Endothelial cell of umbilical vein (primary cell): ENCODE measurements at regions not wholly inside any gene's neighbourhood (a gene's known extent, or its start where the extent isn't known, plus 50 kb on each side); places are given as distances from the start of the nearest gene placed in this dataset.

Experiments
- BruUV-seq: library from RNA; stranded (reverse); fragments of 400-500 nt; replicated peaks from 2 replicates; lab custom pipeline; 2021; lab: Mats Ljungman, UMichigan
- CTCF ChIA-PET: fragments of 300-600, 350-600 bp; sonication (Branson Sonifier 250); formaldehyde crosslinking; loops from one replicate; lab custom pipeline; 2021; ENCODE audit warnings: antibody characterized with exemption, inconsistent platforms; lab: Charles Lee
- POLR2A ChIA-PET: fragments of 300-600, 350-600 bp; sonication (Branson Sonifier 250); formaldehyde crosslinking; loops from one replicate; lab custom pipeline; 2021; ENCODE audit warnings: antibody characterized with exemption, inconsistent platforms; lab: Charles Lee
- DNase-seq: peaks from one replicate; pipeline ENCODE4 v3.0.0-alpha.2; 2011; ENCODE audit warnings: low read depth, low spot score
- FAIRE-seq: peaks from 2 replicates; lab custom pipeline; 2011; peaks lifted over from hg19 to GRCh38; lab: Jason Lieb, UNC
- H2AFZ ChIP-seq: 2 replicates; pipeline ENCODE4 v1.6.0; 2012; ENCODE audit warnings: low read depth, low read length, control low read depth, inconsistent platforms
- H3K27ac ChIP-seq: 2 replicates; pipeline ENCODE4 v1.5.1; 2011; ENCODE audit warnings: low read depth, mild to moderate bottlenecking, control low read depth, low read length, moderate library complexity; ENCODE audit not compliant: insufficient read depth
- H3K27me3 ChIP-seq, 2 experiments: 2 replicates each; pipeline versions ENCODE4 v1.6.0 to v1.6.1; 2011; ENCODE audit warnings: low read length in 2 of 2, mixed read lengths in 1 of 2; ENCODE audit not compliant: control insufficient read depth in 2 of 2, insufficient read depth in 2 of 2
- H3K36me3 ChIP-seq, 2 experiments: 2 replicates in 1 of 2; 3 replicates in 1 of 2; pipeline ENCODE4 v1.5.1; 2011; ENCODE audit warnings: low read length in 2 of 2, mild to moderate bottlenecking in 1 of 2, moderate library complexity in 1 of 2; ENCODE audit not compliant: control insufficient read depth in 2 of 2, insufficient read depth in 2 of 2; ENCODE audit errors: extremely low read depth in 1 of 2
- H3K4me1 ChIP-seq: 3 replicates; pipeline ENCODE4 v1.5.1; 2011; ENCODE audit warnings: mild to moderate bottlenecking, low read length; ENCODE audit not compliant: control insufficient read depth, insufficient read depth; ENCODE audit errors: extremely low read depth
- H3K4me2 ChIP-seq: 2 replicates; pipeline ENCODE4 v1.6.1; 2011; ENCODE audit warnings: low read length, control low read depth, mixed read lengths; ENCODE audit not compliant: insufficient read depth
- H3K4me3 ChIP-seq, 3 experiments: fragments of 200-600 bp in 1 of 3; sonication (generic), shearing (Covaris generic) in 1 of 3; replicated peaks in 1 of 3; 2 replicates each; pipeline ENCODE4 v1.5.1; 2011 to 2016; ENCODE audit warnings: control low read depth in 3 of 3, low read length in 3 of 3, mild to moderate bottlenecking in 2 of 3, inconsistent platforms in 1 of 3, low read depth in 1 of 3, moderate library complexity in 1 of 3; ENCODE audit not compliant: insufficient read depth in 1 of 3
- H3K79me2 ChIP-seq: 2 replicates; pipeline ENCODE4 v1.6.0; 2012; ENCODE audit warnings: low read length, inconsistent platforms; ENCODE audit not compliant: control insufficient read depth, insufficient read depth
- H3K9ac ChIP-seq: replicated peaks from 2 replicates; pipeline ENCODE3; 2011; ENCODE audit warnings: low read length, control low read depth; ENCODE audit not compliant: insufficient read depth; ENCODE audit errors: extremely low read depth
- H3K9me1 ChIP-seq: replicated peaks from 3 replicates; pipeline ENCODE4 v1.6.0; 2011; ENCODE audit warnings: mild to moderate bottlenecking, low read length; ENCODE audit not compliant: control insufficient read depth, insufficient read depth; ENCODE audit errors: extremely low read depth
- H3K9me3 ChIP-seq: replicated peaks from 2 replicates; pipeline ENCODE4 v1.5.1; 2012; ENCODE audit warnings: low read length, inconsistent platforms; ENCODE audit not compliant: control insufficient read depth, insufficient read depth
- H4K20me1 ChIP-seq: replicated peaks from 2 replicates; pipeline ENCODE3; 2011; ENCODE audit warnings: mild to moderate bottlenecking, low read length; ENCODE audit not compliant: control insufficient read depth, insufficient read depth; ENCODE audit errors: extremely low read depth
- CTCF ChIP-seq, 2 donors: IDR thresholded peaks; 1 replicate in 1 of 2; 2 replicates in 1 of 2; pipeline ENCODE4 v1.5.1; 2011; ENCODE audit warnings: low read length in 2 of 2, mild to moderate bottlenecking in 2 of 2, moderate library complexity in 2 of 2, control low read depth in 1 of 2, inconsistent platforms in 1 of 2, low read depth in 1 of 2; ENCODE audit not compliant: insufficient read depth in 1 of 2; ENCODE audit errors: extremely low read depth in 1 of 2
- EZH2 ChIP-seq: IDR thresholded peaks from 2 replicates; pipeline ENCODE4 v1.6.1; 2012; ENCODE audit warnings: borderline replicate concordance, low read depth, mild to moderate bottlenecking, moderate library complexity, low read length, inconsistent platforms; ENCODE audit not compliant: severe bottlenecking
- FOS ChIP-seq: IDR thresholded peaks from 2 replicates; pipeline ENCODE4 v1.6.1; 2011; ENCODE audit warnings: mild to moderate bottlenecking, low read length, moderate library complexity, borderline replicate concordance; ENCODE audit not compliant: insufficient read depth
- GATA2 ChIP-seq: IDR thresholded peaks from 2 replicates; pipeline ENCODE4 v1.7.0; 2011; ENCODE audit warnings: low read depth, mild to moderate bottlenecking, moderate library complexity, mixed read lengths, low read length; ENCODE audit not compliant: insufficient read length, insufficient read depth
- JUN ChIP-seq: IDR thresholded peaks from 2 replicates; pipeline ENCODE4 v1.6.1; 2011; ENCODE audit warnings: borderline replicate concordance, low read depth; ENCODE audit not compliant: insufficient read length, insufficient read depth
- MAX ChIP-seq: IDR thresholded peaks from 2 replicates; pipeline ENCODE4 v1.6.1; 2011; ENCODE audit not compliant: insufficient read depth, insufficient read length
- MYC ChIP-seq: IDR thresholded peaks from one replicate; pipeline ENCODE4 v1.6.1; 2011; ENCODE audit warnings: mild to moderate bottlenecking, low read depth, low read length
- POLR2A ChIP-seq: IDR thresholded peaks from 2 replicates; pipeline ENCODE4 v1.6.1; 2012; ENCODE audit warnings: low read depth, mild to moderate bottlenecking, control low read depth, low read length
- POLR2AphosphoS5 ChIP-seq: IDR thresholded peaks from 2 replicates; pipeline ENCODE4 v1.6.1; 2012; ENCODE audit warnings: low read depth, mild to moderate bottlenecking, control low read depth, low read length, moderate library complexity; ENCODE audit not compliant: insufficient read depth
- dilution Hi-C: fragments of 300-500 bp; cut with MboI; formaldehyde crosslinking; loops from one replicate; pipeline ENCODE4 v1.15.0; 2019; ENCODE audit warnings: low sequenced_read_pairs; ENCODE audit not compliant: extremely low pct_ligation_motif_present
- intact Hi-C: fragments of 100-400 bp; cut with micrococcal nuclease; formaldehyde crosslinking; loops from one replicate; pipeline ENCODE4 v1.10.0; 2022

- BruUV-seq = no TSS peak
- Histone ChIP-seq H3K4me1 (no peaks in the 10 kb centered on the region), H3K36me3 (no peaks in the 10 kb centered on the region), H3K9me1 (no peaks in the 10 kb centered on the region), H3K9ac (no peak overlapping the region), H3K4me3 (no peak overlapping the region), H2AFZ (no peak overlapping the region), H3K27ac (no peak overlapping the region), H3K4me2 (no peak overlapping the region), H3K79me2 (no peaks in the 10 kb centered on the region), H3K9me3 (no peaks in the 10 kb centered on the region), H3K27me3 (no peaks in the 10 kb centered on the region), H4K20me1 (no peaks in the 10 kb centered on the region)
- DNase-seq (no peak), FAIRE-seq (no peak)
- intact Hi-C loops = no loop called here
- TF ChIP-seq POLR2A (no peak), MYC (no peak)
- dilution Hi-C loops = no loop called here
- ChIA-PET POLR2A (no interaction called here), CTCF (no interaction called here)
These were observed 207.0 kb upstream of the CXCR4 start for GRCh38 chr2:136324966-136325365.

- no peak for DNase-seq
- TF ChIP-seq CTCF (IDR thresholded peaks at IDR 0.05; ENCODE audit: extremely low read depth in 1 of 2, insufficient read depth in 1 of 2, low read depth in 1 of 2, low read length in 2 of 2) (no peak), MYC (no peak), MAX (no peak), EZH2 (no peak), POLR2AphosphoS5 (no peak), FOS (no peak), POLR2A (no peak), GATA2 (no peak), JUN (no peak)
- ChIA-PET POLR2A (no interaction called here), CTCF (no interaction called here)
- no peak overlapping the region for H3K27ac ChIP-seq
- no peaks in the 10 kb centered on the region for H3K9me3 ChIP-seq
- no peaks in the 10 kb centered on the region for H3K27me3 ChIP-seq
- no TSS peak for BruUV-seq
- no peaks in the 10 kb centered on the region for H4K20me1 ChIP-seq
- H3K4me3 ChIP-seq = no peak overlapping the region
- H3K4me1 ChIP-seq = no peaks in the 10 kb centered on the region
- dilution Hi-C loops (no loop called here), intact Hi-C loops (no loop called here)
- no peaks in the 10 kb centered on the region for H3K36me3 ChIP-seq
- no peak overlapping the region for H3K9ac ChIP-seq
- no peak for FAIRE-seq
- no peaks in the 10 kb centered on the region for H3K9me1 ChIP-seq
- no peaks in the 10 kb centered on the region for H3K79me2 ChIP-seq
- no peak overlapping the region for H3K4me2 ChIP-seq
- no peak overlapping the region for H2AFZ ChIP-seq
These were observed 206.0 kb upstream of the CXCR4 start for GRCh38 chr2:136323935-136324334.
